Endothelial cell of umbilical vein (primary cell): ENCODE measurements at regions not wholly inside any gene's neighbourhood (a gene's known extent, or its start where the extent isn't known, plus 50 kb on each side); places are given as distances from the start of the nearest gene placed in this dataset.

Experiments used
- BruUV-seq: library from RNA; stranded (reverse); fragments of 400-500 nt; replicated peaks from 2 replicates; lab custom pipeline; 2021; lab: Mats Ljungman, UMichigan
- CTCF ChIA-PET: fragments of 300-600, 350-600 bp; sonication (Branson Sonifier 250); formaldehyde crosslinking; loops from one replicate; lab custom pipeline; 2021; ENCODE audit warnings: antibody characterized with exemption, inconsistent platforms; lab: Charles Lee
- POLR2A ChIA-PET: fragments of 300-600, 350-600 bp; sonication (Branson Sonifier 250); formaldehyde crosslinking; loops from one replicate; lab custom pipeline; 2021; ENCODE audit warnings: antibody characterized with exemption, inconsistent platforms; lab: Charles Lee
- DNase-seq: peaks from one replicate; pipeline ENCODE4 v3.0.0-alpha.2; 2011; ENCODE audit warnings: low read depth, low spot score
- FAIRE-seq: peaks from 2 replicates; lab custom pipeline; 2011; peaks lifted over from hg19 to GRCh38; lab: Jason Lieb, UNC
- H2AFZ ChIP-seq: 2 replicates; pipeline ENCODE4 v1.6.0; 2012; ENCODE audit warnings: low read depth, low read length, control low read depth, inconsistent platforms
- H3K27ac ChIP-seq: 2 replicates; pipeline ENCODE4 v1.5.1; 2011; ENCODE audit warnings: low read depth, mild to moderate bottlenecking, control low read depth, low read length, moderate library complexity; ENCODE audit not compliant: insufficient read depth
- H3K27me3 ChIP-seq, 2 experiments: 2 replicates each; pipeline versions ENCODE4 v1.6.0 to v1.6.1; 2011; ENCODE audit warnings: low read length in 2 of 2, mixed read lengths in 1 of 2; ENCODE audit not compliant: control insufficient read depth in 2 of 2, insufficient read depth in 2 of 2
- H3K36me3 ChIP-seq, 2 experiments: 2 replicates in 1 of 2; 3 replicates in 1 of 2; pipeline ENCODE4 v1.5.1; 2011; ENCODE audit warnings: low read length in 2 of 2, mild to moderate bottlenecking in 1 of 2, moderate library complexity in 1 of 2; ENCODE audit not compliant: control insufficient read depth in 2 of 2, insufficient read depth in 2 of 2; ENCODE audit errors: extremely low read depth in 1 of 2
- H3K4me1 ChIP-seq: 3 replicates; pipeline ENCODE4 v1.5.1; 2011; ENCODE audit warnings: mild to moderate bottlenecking, low read length; ENCODE audit not compliant: control insufficient read depth, insufficient read depth; ENCODE audit errors: extremely low read depth
- H3K4me2 ChIP-seq: 2 replicates; pipeline ENCODE4 v1.6.1; 2011; ENCODE audit warnings: low read length, control low read depth, mixed read lengths; ENCODE audit not compliant: insufficient read depth
- H3K4me3 ChIP-seq, 3 experiments: fragments of 200-600 bp in 1 of 3; sonication (generic), shearing (Covaris generic) in 1 of 3; replicated peaks in 1 of 3; 2 replicates each; pipeline ENCODE4 v1.5.1; 2011 to 2016; ENCODE audit warnings: control low read depth in 3 of 3, low read length in 3 of 3, mild to moderate bottlenecking in 2 of 3, inconsistent platforms in 1 of 3, low read depth in 1 of 3, moderate library complexity in 1 of 3; ENCODE audit not compliant: insufficient read depth in 1 of 3
- H3K79me2 ChIP-seq: 2 replicates; pipeline ENCODE4 v1.6.0; 2012; ENCODE audit warnings: low read length, inconsistent platforms; ENCODE audit not compliant: control insufficient read depth, insufficient read depth
- H3K9ac ChIP-seq: replicated peaks from 2 replicates; pipeline ENCODE3; 2011; ENCODE audit warnings: low read length, control low read depth; ENCODE audit not compliant: insufficient read depth; ENCODE audit errors: extremely low read depth
- H3K9me1 ChIP-seq: replicated peaks from 3 replicates; pipeline ENCODE4 v1.6.0; 2011; ENCODE audit warnings: mild to moderate bottlenecking, low read length; ENCODE audit not compliant: control insufficient read depth, insufficient read depth; ENCODE audit errors: extremely low read depth
- H3K9me3 ChIP-seq: replicated peaks from 2 replicates; pipeline ENCODE4 v1.5.1; 2012; ENCODE audit warnings: low read length, inconsistent platforms; ENCODE audit not compliant: control insufficient read depth, insufficient read depth
- H4K20me1 ChIP-seq: replicated peaks from 2 replicates; pipeline ENCODE3; 2011; ENCODE audit warnings: mild to moderate bottlenecking, low read length; ENCODE audit not compliant: control insufficient read depth, insufficient read depth; ENCODE audit errors: extremely low read depth
- EZH2 ChIP-seq: IDR thresholded peaks from 2 replicates; pipeline ENCODE4 v1.6.1; 2012; ENCODE audit warnings: borderline replicate concordance, low read depth, mild to moderate bottlenecking, moderate library complexity, low read length, inconsistent platforms; ENCODE audit not compliant: severe bottlenecking
- FOS ChIP-seq: IDR thresholded peaks from 2 replicates; pipeline ENCODE4 v1.6.1; 2011; ENCODE audit warnings: mild to moderate bottlenecking, low read length, moderate library complexity, borderline replicate concordance; ENCODE audit not compliant: insufficient read depth
- GATA2 ChIP-seq: IDR thresholded peaks from 2 replicates; pipeline ENCODE4 v1.7.0; 2011; ENCODE audit warnings: low read depth, mild to moderate bottlenecking, moderate library complexity, mixed read lengths, low read length; ENCODE audit not compliant: insufficient read length, insufficient read depth
- JUN ChIP-seq: IDR thresholded peaks from 2 replicates; pipeline ENCODE4 v1.6.1; 2011; ENCODE audit warnings: borderline replicate concordance, low read depth; ENCODE audit not compliant: insufficient read length, insufficient read depth
- MYC ChIP-seq: IDR thresholded peaks from one replicate; pipeline ENCODE4 v1.6.1; 2011; ENCODE audit warnings: mild to moderate bottlenecking, low read depth, low read length
- POLR2A ChIP-seq: IDR thresholded peaks from 2 replicates; pipeline ENCODE4 v1.6.1; 2012; ENCODE audit warnings: low read depth, mild to moderate bottlenecking, control low read depth, low read length
- POLR2AphosphoS5 ChIP-seq: IDR thresholded peaks from 2 replicates; pipeline ENCODE4 v1.6.1; 2012; ENCODE audit warnings: low read depth, mild to moderate bottlenecking, control low read depth, low read length, moderate library complexity; ENCODE audit not compliant: insufficient read depth
- dilution Hi-C: fragments of 300-500 bp; cut with MboI; formaldehyde crosslinking; loops from one replicate; pipeline ENCODE4 v1.15.0; 2019; ENCODE audit warnings: low sequenced_read_pairs; ENCODE audit not compliant: extremely low pct_ligation_motif_present
- intact Hi-C: fragments of 100-400 bp; cut with micrococcal nuclease; formaldehyde crosslinking; loops from one replicate; pipeline ENCODE4 v1.10.0; 2022
- TF ChIP-seq, protein P1 (sequence below), 2 donors: IDR thresholded peaks; 1 replicate in 1 of 2; 2 replicates in 1 of 2; pipeline ENCODE4 v1.5.1; 2011; ENCODE audit warnings: low read length in 2 of 2, mild to moderate bottlenecking in 2 of 2, moderate library complexity in 2 of 2, control low read depth in 1 of 2, inconsistent platforms in 1 of 2, low read depth in 1 of 2; ENCODE audit not compliant: insufficient read depth in 1 of 2; ENCODE audit errors: extremely low read depth in 1 of 2
- TF ChIP-seq, protein P2 (sequence below): IDR thresholded peaks from 2 replicates; pipeline ENCODE4 v1.6.1; 2011; ENCODE audit not compliant: insufficient read depth, insufficient read length

DNA sequence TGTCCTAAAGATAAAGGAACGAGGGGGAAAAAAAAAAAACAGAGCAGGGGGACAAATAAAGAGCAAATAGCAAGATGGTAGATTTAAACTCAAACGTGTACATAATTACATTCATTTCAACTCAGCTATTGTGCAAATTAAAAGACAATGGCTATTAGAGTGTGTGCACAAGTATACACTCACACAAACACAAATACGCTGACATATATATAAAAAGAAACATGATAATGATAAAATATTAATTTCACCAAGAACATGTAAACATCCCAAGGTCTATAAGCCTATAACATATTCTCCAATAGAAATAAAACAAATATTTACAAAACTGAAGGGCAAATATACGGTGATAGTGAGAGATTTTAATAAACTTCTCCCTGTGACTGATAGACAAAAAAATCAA lies 1354.9 kb upstream of the GJE1 start:
- Histone ChIP-seq H3K79me2 (no peaks in the 10 kb centered on the region), H3K9me1 (no peaks in the 10 kb centered on the region), H2AFZ (no peak overlapping the region), H4K20me1 (no peaks in the 10 kb centered on the region), H3K27ac (no peak overlapping the region), H3K4me3 (no peak overlapping the region), H3K9me3 (no peaks in the 10 kb centered on the region), H3K4me2 (no peak overlapping the region), H3K36me3 (no peaks in the 10 kb centered on the region), H3K27me3 (no peaks in the 10 kb centered on the region), H3K9ac (no peak overlapping the region), H3K4me1 (peaks cover 18% of the 10 kb centered on the region)
- intact Hi-C loops = no loop called here
- CTCF ChIA-PET = no interaction called here
- TF ChIP-seq POLR2AphosphoS5 (no peak), JUN (no peak), GATA2 (no peak), POLR2A (no peak), EZH2 (no peak), FOS (no peak), MYC (no peak)
- TF ChIP-seq, protein P1, sequence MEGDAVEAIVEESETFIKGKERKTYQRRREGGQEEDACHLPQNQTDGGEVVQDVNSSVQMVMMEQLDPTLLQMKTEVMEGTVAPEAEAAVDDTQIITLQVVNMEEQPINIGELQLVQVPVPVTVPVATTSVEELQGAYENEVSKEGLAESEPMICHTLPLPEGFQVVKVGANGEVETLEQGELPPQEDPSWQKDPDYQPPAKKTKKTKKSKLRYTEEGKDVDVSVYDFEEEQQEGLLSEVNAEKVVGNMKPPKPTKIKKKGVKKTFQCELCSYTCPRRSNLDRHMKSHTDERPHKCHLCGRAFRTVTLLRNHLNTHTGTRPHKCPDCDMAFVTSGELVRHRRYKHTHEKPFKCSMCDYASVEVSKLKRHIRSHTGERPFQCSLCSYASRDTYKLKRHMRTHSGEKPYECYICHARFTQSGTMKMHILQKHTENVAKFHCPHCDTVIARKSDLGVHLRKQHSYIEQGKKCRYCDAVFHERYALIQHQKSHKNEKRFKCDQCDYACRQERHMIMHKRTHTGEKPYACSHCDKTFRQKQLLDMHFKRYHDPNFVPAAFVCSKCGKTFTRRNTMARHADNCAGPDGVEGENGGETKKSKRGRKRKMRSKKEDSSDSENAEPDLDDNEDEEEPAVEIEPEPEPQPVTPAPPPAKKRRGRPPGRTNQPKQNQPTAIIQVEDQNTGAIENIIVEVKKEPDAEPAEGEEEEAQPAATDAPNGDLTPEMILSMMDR (IDR thresholded peaks at IDR 0.05; ENCODE audit: extremely low read depth in 1 of 2, insufficient read depth in 1 of 2, low read depth in 1 of 2, low read length in 2 of 2) = no peak
- TF ChIP-seq, protein P2, sequence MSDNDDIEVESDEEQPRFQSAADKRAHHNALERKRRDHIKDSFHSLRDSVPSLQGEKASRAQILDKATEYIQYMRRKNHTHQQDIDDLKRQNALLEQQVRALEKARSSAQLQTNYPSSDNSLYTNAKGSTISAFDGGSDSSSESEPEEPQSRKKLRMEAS = no peak
- no peak for DNase-seq
- POLR2A ChIA-PET = no interaction called here
- dilution Hi-C loops = no loop called here
- no peak for FAIRE-seq
- no TSS peak for BruUV-seq
